Right hindlimb (tissue), 1 donor: ENCODE measurements at regions not wholly inside any gene's neighbourhood (a gene's known extent, or its start where the extent isn't known, plus 50 kb on each side); places are given as distances from the start of the nearest gene placed in this dataset.
"Not testable (repeated sequence)": the region's sequence is repeated elsewhere in the genome, so short reads cannot be mapped to it uniquely, and the experiment has no call there.

Source experiments
- DNase-seq: peaks from one replicate; pipeline ENCODE4 v3.0.0-alpha.2; 2018

DNA sequence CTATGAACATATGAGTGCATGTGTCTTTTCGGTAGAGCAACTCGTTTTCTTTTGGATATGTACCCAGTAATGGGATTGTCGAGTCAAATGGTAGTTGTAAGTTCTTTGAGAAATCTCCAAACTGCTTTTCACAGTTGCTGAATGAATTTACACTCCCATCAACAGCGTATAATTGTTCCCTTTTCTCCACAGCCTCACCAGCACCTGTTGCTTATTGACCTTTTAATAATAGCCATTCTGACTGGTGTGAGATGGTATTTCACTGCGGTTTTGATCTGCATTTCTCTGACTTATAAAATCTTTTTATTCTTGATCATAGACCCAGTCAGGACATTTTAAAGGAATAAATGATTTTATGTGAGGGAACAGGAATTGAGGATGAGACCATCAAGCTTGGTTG is 165.0 kb upstream of the KCTD3 start:
- DNase-seq: no peak

- no peak for DNase-seq
These were observed 161.9 kb upstream of the KCTD3 start for GRCh38 chr1:215405211-215405610.

DNA sequence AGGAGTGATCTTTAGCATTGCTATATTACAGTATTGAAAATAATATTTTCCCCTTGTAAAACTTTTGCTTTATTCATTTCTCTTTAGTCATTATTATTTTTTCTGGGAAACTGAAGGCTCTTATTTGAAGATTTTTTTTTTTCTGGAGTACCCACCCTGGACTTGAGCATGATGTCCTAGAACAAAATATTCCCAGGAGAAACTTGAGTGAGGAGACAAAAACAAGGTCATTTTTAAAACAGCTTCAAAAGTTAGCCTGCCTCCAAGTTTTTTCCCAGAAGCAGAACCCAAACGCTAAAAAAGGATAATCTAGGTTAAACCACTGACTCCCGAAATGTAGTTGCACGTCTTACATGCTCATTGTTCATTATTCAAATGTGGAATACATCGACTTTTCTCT is 160.2 kb upstream of the KCTD3 start:
- no peak for DNase-seq

DNA sequence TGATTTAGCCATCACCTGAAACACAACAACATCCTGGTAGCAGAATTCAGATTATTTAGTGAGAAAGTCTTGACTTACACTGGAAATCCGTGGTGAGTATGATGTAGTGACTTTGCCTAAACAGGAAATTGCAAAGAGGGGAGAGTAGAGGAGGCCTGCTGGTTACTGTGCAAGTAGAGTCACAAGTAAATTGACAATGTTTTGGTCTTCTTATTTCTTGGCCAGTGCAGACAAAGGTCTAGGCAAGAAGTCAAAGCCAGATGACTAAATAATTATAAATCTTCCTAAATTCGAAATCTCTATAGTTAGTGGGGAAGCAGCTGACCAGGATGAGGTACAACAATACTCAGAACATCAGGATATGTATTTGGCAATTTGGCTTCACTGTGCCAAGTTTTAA is 159.5 kb upstream of the KCTD3 start:
- no peak for DNase-seq

- DNase-seq: not testable (repeated sequence)
These were observed 157.6 kb upstream of the KCTD3 start for GRCh38 chr1:215409546-215409945.

GRCh38 chr1:215415521-215415920 is 151.6 kb upstream of the KCTD3 start:
- DNase-seq: not testable (repeated sequence)

DNA sequence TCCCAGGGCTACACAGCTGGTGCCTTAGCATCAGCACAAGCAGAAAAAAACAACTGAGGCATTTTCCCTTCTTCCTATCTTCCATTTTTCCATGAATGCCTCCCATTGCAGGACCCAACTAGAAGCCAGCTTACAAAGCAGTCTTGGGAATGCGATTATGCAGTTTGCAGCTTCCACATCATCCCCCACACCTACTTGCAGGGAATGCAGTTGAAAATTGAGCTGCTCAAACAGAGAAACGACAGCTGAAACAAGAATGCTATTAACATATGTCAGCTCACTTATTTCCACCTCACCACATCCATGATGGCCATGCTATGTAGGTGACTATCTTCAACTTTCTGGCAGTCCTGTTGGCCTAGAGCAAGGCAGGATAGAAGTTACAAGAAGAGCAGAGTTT is 150.6 kb upstream of the KCTD3 start:
- no peak for DNase-seq

DNA sequence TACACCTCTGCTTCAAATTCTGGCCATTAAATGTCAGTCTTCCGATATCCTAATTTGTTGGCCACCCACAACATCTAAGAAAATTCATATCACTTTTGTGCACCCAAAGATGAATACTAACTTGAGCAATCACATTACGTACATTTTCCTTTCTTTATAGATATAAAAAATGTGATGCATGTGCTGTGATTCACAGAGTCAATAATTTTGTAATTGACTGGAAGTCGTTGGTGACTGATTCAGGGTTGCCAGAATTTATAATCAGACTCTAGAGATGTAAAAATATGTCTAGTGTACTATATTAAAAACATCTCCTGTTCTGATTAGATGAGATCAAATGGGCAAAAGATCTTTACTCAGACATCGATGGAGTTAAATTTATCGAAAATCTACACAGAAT is 150.0 kb upstream of the KCTD3 start:
- no peak for DNase-seq

DNA sequence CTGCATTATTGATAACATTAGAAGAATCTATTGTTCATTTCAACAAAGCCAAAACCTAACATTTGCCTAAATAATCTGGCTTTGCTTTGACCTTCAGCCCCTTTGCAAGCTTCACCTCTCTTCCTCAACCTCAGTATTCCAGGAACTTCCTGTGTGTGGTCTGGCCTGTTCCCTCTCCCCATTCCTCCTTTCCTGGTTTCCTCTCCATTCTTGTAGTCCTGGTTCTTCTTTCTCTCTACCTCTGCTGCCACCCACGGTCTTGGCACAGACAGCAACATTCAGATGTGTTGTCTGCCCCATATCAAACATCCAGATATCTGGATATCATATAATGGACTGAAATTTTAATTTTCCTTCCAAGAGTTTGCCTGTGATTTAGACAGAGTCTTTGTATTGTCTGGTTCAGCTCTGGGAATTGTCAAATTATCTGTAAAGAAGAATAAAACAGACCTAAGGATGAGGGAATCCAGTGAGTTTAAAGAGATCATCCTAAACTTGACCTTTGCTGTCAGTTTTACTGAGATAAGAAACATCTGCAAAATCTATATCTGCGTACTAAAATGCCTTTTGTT is 148.1 kb upstream of the KCTD3 start:
- no peak for DNase-seq

GRCh38 chr1:215421744-215422143 is 145.4 kb upstream of the KCTD3 start:
- DNase-seq: no peak

DNA sequence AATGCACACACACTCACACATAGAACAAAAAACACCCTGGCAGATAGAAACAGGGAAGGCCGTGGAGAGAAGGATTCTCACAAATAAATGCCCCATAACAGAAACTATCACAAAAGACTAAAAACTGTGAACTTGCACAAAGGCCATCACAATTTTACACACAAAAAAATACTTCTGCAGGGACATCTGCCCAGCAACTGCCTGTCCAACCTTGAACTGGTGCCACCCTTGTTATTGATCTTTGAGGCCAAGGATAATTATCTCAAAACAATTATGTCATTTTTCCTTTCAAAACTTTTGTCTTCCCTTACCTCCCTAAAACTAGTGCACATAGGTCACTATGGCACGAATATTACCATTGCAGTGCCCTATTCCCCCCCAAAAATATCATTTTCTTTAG is 143.8 kb upstream of the KCTD3 start:
- no peak for DNase-seq

GRCh38 chr1:215425138-215425537 is 142.0 kb upstream of the KCTD3 start:
- no peak for DNase-seq

- DNase-seq: no peak
These were observed 141.0 kb upstream of the KCTD3 start for GRCh38 chr1:215426101-215426500.

DNA sequence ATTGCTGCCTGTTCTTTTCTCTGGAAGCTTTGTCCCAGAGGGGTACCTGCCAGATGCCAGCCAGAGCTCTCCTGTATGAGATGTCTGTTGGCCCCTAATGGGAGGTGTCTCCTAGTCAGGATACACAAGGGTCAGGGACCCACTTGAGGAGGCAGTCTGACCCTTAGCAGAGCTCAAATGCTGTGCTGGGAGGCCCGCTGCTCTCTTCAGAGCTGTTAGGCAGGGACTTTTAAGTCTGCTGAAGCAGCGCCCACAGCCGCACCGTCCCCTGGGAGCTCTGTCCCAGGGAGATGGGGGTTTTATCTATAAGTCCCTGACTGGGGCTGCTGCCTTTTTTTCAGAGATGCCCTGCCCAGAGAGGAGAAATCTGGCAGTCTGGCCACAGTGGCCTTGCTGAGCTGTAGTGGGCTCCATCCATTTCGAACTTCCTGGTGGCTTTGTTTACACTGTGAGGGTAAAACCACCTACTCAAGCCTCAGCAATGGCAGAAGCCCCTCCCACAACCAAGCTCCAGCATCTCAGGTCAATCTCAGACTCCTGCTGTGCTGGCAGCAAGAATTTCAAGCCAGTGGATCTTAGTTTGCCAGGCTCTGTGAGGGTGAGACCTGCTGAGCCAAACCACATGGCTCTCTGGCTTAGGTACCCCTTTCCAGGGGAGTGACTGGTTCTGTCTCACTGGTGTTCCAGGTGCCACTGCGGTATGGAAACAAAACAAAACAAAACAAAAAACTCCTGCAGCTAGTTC is 134.4 kb upstream of the KCTD3 start:
- DNase-seq: not testable (repeated sequence)

DNA sequence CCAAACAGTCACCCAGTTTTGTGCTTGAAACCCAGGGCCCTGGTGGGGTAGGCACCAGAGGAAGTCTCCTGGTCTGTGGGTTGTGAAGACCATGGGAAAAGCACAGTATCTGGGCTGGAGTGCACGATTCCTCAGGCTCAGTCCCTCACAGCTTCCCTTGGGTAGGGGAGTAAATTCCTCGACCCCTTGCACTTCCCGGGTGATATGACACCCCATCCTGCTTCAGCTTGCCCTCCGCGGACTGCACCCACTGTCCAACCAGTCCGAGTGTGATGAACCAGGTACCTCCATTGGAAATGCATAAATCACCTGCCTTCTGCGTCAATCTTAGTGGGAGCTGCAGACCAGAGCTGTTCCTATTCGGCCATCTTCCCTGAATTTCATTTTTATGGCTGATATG is 133.9 kb upstream of the KCTD3 start:
- DNase-seq: no peak

GRCh38 chr1:215439549-215439948 is 127.6 kb upstream of the KCTD3 start:
- DNase-seq: no peak

DNA sequence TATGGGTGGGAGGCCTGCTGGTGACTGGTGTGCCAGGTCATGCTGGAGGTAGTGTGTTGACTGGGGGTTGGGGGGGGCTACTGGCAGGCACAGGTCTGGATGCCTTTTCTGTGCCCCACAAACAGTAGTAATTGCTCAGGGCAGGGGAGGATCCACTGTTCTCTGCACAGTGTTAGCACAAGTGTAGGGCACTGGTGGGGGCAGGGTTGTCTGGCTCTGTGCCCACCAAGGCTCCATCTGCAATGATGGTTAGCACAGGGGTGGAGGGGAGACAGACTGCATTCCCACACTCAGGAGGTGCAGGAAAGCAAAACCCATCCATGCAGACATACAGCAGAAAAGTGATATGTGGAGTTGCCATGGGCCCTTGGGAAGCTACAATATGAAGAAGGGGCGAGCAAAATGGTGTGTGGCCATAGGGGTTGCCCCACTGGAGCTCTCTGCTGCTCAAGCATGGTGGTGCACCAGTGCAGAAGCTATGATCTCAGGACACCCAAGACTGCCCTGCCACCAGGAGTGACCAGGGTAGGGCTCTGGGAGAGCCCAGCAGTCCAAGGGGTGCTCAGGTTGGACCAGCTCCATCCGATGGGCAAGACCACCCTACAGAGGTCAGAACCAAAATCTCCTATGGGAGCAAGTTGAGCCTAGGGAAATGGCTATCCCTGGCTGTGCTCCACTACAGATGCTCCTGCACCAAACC is 122.2 kb upstream of the KCTD3 start:
- no peak for DNase-seq

- DNase-seq: not testable (repeated sequence)
These were observed 119.1 kb upstream of the KCTD3 start for GRCh38 chr1:215448014-215448413.

- DNase-seq: not testable (repeated sequence)
These were observed 118.0 kb upstream of the KCTD3 start for GRCh38 chr1:215449147-215449546.

DNA sequence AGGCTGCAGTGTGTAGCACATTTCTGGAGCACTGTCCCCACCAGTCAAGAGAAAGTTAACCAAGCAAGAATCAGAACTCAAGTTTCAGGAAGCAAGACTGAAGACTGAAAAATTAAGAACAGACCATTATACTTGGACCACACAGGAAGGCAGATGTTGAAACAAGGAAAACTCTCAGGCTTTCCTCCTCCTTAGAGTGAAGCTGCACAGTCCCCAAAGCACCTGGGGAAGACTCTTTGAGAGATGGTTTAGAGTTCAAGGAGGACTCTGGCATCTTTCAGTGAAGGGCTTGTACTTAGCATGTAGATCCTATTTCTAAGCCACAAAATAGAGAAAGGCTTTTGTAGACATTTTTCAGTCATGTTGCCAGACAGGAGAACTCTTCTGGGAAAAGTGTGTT is 113.7 kb upstream of the KCTD3 start:
- DNase-seq: no peak

GRCh38 chr1:215457213-215457612 is 109.9 kb upstream of the KCTD3 start:
- DNase-seq: no peak

GRCh38 chr1:215458104-215458503 is 109.0 kb upstream of the KCTD3 start:
- DNase-seq: no peak

- no peak for DNase-seq
These were observed 108.5 kb upstream of the KCTD3 start for GRCh38 chr1:215458562-215458961.

GRCh38 chr1:215459136-215459535 is 108.0 kb upstream of the KCTD3 start:
- no peak for DNase-seq
